Epithelial cell of esophagus (primary cell): ENCODE measurements at regions not wholly inside any gene's neighbourhood (a gene's known extent, or its start where the extent isn't known, plus 50 kb on each side); places are given as distances from the start of the nearest gene placed in this dataset.

Experiments used
- DNase-seq: peaks from one replicate; pipeline ENCODE4 v3.0.0; 2010; ENCODE audit warnings: low read depth
- H3K4me3 ChIP-seq: 2 replicates; pipeline ENCODE4 v1.5.1; 2011; ENCODE audit warnings: mild to moderate bottlenecking, low read length, control low read depth
- CTCF ChIP-seq: IDR thresholded peaks from 2 replicates; pipeline ENCODE4 v1.5.1; 2011; ENCODE audit warnings: low read depth, mild to moderate bottlenecking, low read length, control low read depth, inconsistent platforms; ENCODE audit not compliant: insufficient read depth; ENCODE audit errors: missing control alignments

DNA sequence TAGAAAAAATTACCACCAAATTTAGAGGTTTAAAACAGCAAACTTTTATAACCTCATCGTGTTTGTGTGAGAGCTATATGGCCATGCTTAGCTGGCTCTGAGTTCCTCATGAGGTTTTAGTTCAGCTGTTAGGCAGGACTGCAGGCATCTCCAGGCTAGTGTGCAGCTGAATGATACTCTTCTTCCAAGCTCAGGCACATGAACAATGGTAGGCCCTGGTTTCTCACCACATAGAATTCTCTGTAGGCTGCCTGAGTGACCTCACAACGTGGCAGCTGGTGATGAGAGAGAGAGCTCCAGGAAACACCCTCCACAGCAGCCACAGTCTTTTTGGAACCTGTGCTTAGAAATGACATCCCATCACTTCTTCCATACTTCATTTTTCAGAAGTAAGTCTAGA is 540.6 kb upstream of the MIR17HG start:
- DNase-seq = no peak
- TF ChIP-seq CTCF = no peak
- no peak overlapping the region for H3K4me3 ChIP-seq

DNA sequence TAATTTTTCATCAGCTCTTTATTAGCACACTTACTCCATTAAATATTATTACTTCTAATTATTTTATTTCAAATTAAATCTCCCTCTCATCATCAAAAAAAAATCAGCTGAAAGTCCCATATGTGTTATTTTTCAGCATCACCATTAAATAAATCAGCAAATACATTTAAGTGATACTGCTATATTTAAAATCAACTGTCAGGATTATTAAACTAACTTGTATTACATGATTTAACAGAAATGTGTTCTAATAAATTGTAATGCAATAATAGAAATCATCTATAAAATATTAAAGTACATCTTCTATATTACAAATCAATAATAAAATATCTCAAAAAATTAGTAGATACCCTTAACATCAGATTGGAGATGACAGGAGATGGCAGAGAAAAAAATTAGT is 538.6 kb upstream of the MIR17HG start:
- no peak overlapping the region for H3K4me3 ChIP-seq
- DNase-seq = no peak
- no peak for TF ChIP-seq CTCF

- TF ChIP-seq CTCF = no peak
- no peak for DNase-seq
- H3K4me3 ChIP-seq = no peak overlapping the region
Observed at GRCh38 chr13:90824032-90824431, 523.5 kb upstream of the MIR17HG start.

DNA sequence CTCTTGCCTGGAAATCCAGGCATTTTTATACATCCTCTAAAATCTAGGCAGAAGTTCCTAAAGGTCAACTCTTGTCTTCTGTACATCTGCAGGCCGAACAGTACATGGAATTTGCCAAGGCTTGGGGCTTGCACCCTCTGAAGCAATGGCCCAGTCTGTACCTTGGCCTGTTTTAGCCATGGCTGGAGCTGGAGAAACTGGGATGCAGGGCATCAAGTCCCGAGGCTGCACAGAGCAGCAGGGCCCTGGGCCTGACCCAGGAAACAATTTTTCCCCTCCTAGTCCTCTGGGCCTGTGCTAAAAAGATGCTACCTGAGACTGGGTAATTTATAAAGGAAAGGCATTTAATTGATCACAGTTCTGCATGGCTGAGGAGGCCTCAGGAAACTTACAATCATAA is 520.8 kb upstream of the MIR17HG start:
- no peak for TF ChIP-seq CTCF
- no peak for DNase-seq
- H3K4me3 ChIP-seq = no peak overlapping the region

DNA sequence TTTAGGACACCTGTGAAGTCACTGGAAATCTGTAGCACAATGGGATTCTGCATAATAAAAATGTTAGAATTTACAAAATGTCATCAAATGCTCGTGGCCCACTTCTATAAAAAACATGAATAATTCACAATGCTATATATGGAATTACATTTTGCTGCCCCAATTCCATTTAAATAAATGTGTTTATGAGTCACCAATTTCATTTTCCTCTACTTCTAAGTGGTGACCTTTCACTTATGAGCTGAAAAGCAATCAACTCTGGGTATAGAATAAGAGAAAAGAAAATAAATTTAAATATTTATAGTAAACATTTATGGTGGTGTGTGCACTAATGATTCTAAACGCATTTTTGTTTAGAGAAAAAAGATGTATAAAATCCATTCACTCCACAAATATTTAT is 516.7 kb upstream of the MIR17HG start:
- DNase-seq = no peak
- no peak for TF ChIP-seq CTCF
- H3K4me3 ChIP-seq = no peak overlapping the region

DNA sequence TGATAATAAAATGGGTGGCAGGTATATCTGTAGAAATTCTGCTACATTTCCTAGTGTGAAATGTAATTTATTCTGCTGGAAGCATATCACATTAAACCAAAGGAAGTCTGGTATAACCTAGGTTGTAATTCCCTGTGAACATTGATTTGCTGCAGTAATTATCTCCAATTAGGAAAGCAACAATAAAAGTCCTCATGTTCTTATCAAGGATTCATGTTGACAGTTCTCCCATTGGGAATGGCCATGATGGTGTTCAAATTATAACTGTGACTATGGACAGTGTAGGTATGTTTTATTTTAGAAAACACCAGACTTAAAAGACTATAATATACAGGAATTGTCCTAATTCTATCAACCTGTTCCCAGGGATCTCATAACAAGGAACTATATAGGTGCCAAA is 513.5 kb upstream of the MIR17HG start:
- no peak for TF ChIP-seq CTCF
- H3K4me3 ChIP-seq = no peak overlapping the region
- no peak for DNase-seq

DNA sequence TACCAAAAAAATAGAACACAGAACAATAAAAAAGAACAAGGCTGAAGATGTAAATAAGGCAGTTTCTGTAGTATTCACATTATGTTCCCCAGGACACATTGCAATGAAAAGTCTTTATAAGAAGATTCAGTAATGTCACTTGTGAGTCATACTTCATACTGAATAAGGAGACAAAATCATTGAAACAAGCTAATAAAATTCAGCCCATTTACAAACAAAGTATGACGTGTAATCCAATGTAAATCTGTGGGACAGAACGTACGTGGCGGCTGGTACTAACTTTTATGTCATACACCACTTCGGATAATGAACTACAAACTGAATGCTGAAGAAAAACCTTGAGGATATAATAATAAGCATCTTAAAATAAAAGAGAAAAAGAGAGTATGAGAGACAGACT is 512.8 kb upstream of the MIR17HG start:
- DNase-seq = no peak
- TF ChIP-seq CTCF = no peak
- no peak overlapping the region for H3K4me3 ChIP-seq
